Raji (cell line): ENCODE measurements at regions not wholly inside any gene's neighbourhood (a gene's known extent, or its start where the extent isn't known, plus 50 kb on each side); places are given as distances from the start of the nearest gene placed in this dataset.
A peak's percentile ranks its signal among the peaks of the same experiment; 100 is the strongest.

ENCODE experiments used
- POLR2A ChIP-seq: IDR thresholded peaks from 2 replicates; pipeline ENCODE4 v1.6.1; 2011; ENCODE audit warnings: low read depth, low read length, control low read depth; ENCODE audit not compliant: insufficient read depth

- TF ChIP-seq POLR2A = no peak
Measured at GRCh38 chr17:79350533-79350932, 260.3 kb downstream of the RBFOX3 start.

GRCh38 chr17:79349506-79350400, 261.1 kb downstream of the RBFOX3 start:
- TF ChIP-seq POLR2A = no peak

- no peak for TF ChIP-seq POLR2A
Measured at GRCh38 chr17:79342376-79342775, 267.8 kb downstream of the ENGASE start.

- TF ChIP-seq POLR2A = no peak
Measured at GRCh38 chr17:79341816-79342215, 267.2 kb downstream of the ENGASE start.

GRCh38 chr17:79341222-79341780, 266.7 kb downstream of the ENGASE start:
- peak; percentile 12; the same call in 1 of the 2 replicates for TF ChIP-seq POLR2A

GRCh38 chr17:79340333-79341221, 266.0 kb downstream of the ENGASE start:
- TF ChIP-seq POLR2A = peak; percentile 36; the same call in 1 of the 2 replicates

GRCh38 chr17:79339321-79339720, 264.7 kb downstream of the ENGASE start:
- TF ChIP-seq POLR2A = no peak

- no peak for TF ChIP-seq POLR2A
Measured at GRCh38 chr17:79338604-79339003, 264.0 kb downstream of the ENGASE start.

- no peak for TF ChIP-seq POLR2A
Measured at GRCh38 chr17:79338152-79338551, 263.5 kb downstream of the ENGASE start.

GRCh38 chr17:79337053-79337452, 262.4 kb downstream of the ENGASE start:
- TF ChIP-seq POLR2A = no peak

GRCh38 chr17:79335456-79335855, 260.8 kb downstream of the ENGASE start:
- no peak for TF ChIP-seq POLR2A

- TF ChIP-seq POLR2A = no peak
Measured at GRCh38 chr17:79332011-79332554, 257.5 kb downstream of the ENGASE start.

GRCh38 chr17:79331492-79331891, 256.9 kb downstream of the ENGASE start:
- no peak for TF ChIP-seq POLR2A

- no peak for TF ChIP-seq POLR2A
Measured at GRCh38 chr17:79330696-79331095, 256.1 kb downstream of the ENGASE start.

- no peak for TF ChIP-seq POLR2A
Measured at GRCh38 chr17:79330229-79330628, 255.6 kb downstream of the ENGASE start.
